ENCODE measurements at regions not wholly inside any gene's neighbourhood (a gene's known extent, or its start where the extent isn't known, plus 50 kb on each side); places are given as distances from the start of the nearest gene placed in this dataset.

DNA sequence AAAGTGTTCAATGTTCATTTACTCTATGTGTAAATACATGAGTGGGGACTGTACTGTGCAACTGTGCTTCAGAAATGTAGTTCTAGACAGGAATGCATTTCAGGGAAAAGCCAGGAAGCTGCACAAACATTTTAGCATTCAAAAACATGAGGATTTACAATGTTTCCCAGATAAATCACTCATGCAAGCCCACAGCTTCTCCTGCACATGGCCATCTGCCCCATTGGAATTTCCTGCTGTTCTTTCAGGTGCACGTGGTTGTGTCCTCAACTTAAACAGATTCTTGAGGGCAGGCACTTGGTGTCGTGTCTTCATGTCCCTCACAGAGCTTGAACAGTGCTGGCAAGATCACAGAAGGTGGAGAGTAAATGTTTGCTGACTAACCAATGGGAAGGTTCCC lies 101.5 kb downstream of the UNC5CL start:
- H3K4me1 ChIP-seq (ENCODE audit: control insufficient read depth, insufficient read depth, low read length): peaks cover 7% of the 10 kb centered on the region; the same call in 1 of the 2 replicates
- H3K9ac ChIP-seq (ENCODE audit: low read depth, low read length): no peak overlapping the region
- no peaks in the 10 kb centered on the region for H3K36me3 ChIP-seq (ENCODE audit: control insufficient read depth, insufficient read depth, low read length)
- no peaks in the 10 kb centered on the region for H3K9me3 ChIP-seq (ENCODE audit: control insufficient read depth, insufficient read depth, low read length)
- H3K27me3 ChIP-seq (ENCODE audit: control insufficient read depth, insufficient read depth, low read length): no peaks in the 10 kb centered on the region
- no peak overlapping the region for H3K4me3 ChIP-seq (ENCODE audit: low read depth, low read length)
- no peak overlapping the region for H3K27ac ChIP-seq (ENCODE audit: low read depth, low read length)

DNA sequence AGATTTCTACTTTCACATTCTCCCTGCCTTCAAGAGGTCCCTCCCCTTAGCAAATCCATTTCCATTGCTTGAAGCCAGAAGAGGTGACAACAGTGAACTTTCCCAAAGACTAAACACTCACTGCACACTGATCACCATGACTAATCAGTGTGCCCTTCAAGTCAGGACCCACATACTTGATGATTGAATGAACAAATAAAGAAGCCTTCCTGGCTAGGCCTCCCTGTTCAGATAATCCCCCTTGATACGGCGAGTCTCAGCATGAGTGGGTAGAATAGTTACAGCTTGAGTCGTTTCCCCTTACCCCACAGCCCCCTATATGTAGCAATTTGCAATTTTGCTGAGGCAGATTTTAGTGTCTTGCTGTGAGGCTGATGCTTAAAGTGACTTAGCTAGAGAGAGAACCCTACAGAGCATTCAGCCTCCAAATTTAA lies 102.2 kb downstream of the UNC5CL start:
- H3K36me3 ChIP-seq (ENCODE audit: control insufficient read depth, insufficient read depth, low read length): no peaks in the 10 kb centered on the region

DNA sequence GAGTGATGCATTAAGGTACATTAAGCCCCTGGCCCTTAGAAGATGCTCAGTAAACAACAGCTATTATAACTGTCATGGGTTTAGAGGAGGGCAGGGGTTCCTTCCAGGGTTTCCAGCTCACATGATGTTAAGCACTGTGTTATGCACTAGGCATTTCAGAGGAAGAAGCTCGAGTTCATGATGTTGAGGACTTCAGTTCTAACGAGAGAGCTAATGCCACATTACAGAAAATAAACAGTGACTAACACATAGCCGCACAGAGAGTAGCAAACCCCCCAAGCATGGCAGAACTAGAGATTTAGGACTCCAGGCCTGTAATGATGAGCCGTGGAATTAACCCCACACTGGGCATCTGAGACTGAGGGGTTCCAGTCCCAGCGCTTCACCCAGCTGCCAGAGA lies 105.2 kb downstream of the UNC5CL start:
- Histone ChIP-seq H3K9me3 (ENCODE audit: control insufficient read depth, insufficient read depth, low read length) (no peaks in the 10 kb centered on the region), H3K4me3 (ENCODE audit: low read depth, low read length) (no peak overlapping the region), H3K27ac (ENCODE audit: low read depth, low read length) (no peak overlapping the region), H3K27me3 (ENCODE audit: control insufficient read depth, insufficient read depth, low read length) (no peaks in the 10 kb centered on the region), H3K36me3 (ENCODE audit: control insufficient read depth, insufficient read depth, low read length) (no peaks in the 10 kb centered on the region), H3K4me1 (ENCODE audit: control insufficient read depth, insufficient read depth, low read length) (peaks cover 7% of the 10 kb centered on the region; the same call in 1 of the 2 replicates), H3K9ac (ENCODE audit: low read depth, low read length) (no peak overlapping the region)

More for the DNA sequence above, 102.2 kb downstream of the UNC5CL start:
- Histone ChIP-seq H3K9ac (ENCODE audit: low read depth, low read length) (no peak overlapping the region), H3K9me3 (ENCODE audit: control insufficient read depth, insufficient read depth, low read length) (no peaks in the 10 kb centered on the region), H3K4me1 (ENCODE audit: control insufficient read depth, insufficient read depth, low read length) (peaks cover 7% of the 10 kb centered on the region; the same call in 1 of the 2 replicates), H3K4me3 (ENCODE audit: low read depth, low read length) (no peak overlapping the region), H3K27me3 (ENCODE audit: control insufficient read depth, insufficient read depth, low read length) (no peaks in the 10 kb centered on the region), H3K27ac (ENCODE audit: low read depth, low read length) (no peak overlapping the region)

DNA sequence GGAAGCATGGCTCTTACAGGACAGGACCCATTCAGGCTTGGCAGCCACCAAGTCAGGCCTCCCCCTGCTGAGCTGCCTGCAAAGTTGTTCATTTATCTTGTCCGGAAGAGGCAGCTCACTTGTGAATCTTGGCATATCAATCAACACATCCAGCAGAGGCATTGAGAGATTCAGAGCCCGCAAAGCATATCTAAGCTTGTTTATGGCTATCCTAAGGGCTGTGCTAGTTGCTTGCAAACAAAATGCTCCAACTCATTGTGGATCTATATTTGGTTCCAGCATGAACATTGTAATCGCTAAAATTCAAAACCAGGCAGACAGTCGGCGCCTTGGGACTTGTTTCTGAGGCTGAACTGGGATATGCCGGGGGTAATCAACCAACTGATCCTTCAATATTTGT lies 106.1 kb downstream of the UNC5CL start:
- H3K27ac ChIP-seq (ENCODE audit: low read depth, low read length): no peak overlapping the region
- no peak overlapping the region for H3K9ac ChIP-seq (ENCODE audit: low read depth, low read length)
- H3K9me3 ChIP-seq (ENCODE audit: control insufficient read depth, insufficient read depth, low read length): no peaks in the 10 kb centered on the region
- H3K4me1 ChIP-seq (ENCODE audit: control insufficient read depth, insufficient read depth, low read length): peaks cover 7% of the 10 kb centered on the region; the same call in 1 of the 2 replicates
- H3K36me3 ChIP-seq (ENCODE audit: control insufficient read depth, insufficient read depth, low read length): no peaks in the 10 kb centered on the region
- H3K27me3 ChIP-seq (ENCODE audit: control insufficient read depth, insufficient read depth, low read length): no peaks in the 10 kb centered on the region
- H3K4me3 ChIP-seq (ENCODE audit: low read depth, low read length): no peak overlapping the region

DNA sequence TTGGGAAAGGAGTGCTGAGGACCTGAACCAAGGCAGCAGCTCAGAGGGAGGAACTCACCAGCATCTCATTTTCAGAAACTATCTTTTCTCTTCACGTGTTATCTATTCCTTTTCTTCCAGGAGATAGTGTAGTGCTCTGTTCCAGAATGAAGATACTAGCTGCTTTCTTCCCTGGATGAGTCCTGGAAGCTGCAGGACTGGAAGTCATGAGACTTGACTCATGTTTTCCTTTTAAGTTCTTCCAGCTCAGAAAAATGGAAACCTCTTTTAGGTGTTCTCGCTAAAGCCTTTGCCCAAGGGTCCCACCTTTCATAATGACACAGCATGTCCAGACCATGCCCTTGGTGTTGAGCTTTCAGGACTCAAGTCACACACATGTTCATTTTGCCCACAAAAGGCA lies 106.7 kb downstream of the UNC5CL start:
- Histone ChIP-seq H3K27me3 (ENCODE audit: control insufficient read depth, insufficient read depth, low read length) (no peaks in the 10 kb centered on the region), H3K4me3 (ENCODE audit: low read depth, low read length) (no peak overlapping the region), H3K9me3 (ENCODE audit: control insufficient read depth, insufficient read depth, low read length) (no peaks in the 10 kb centered on the region), H3K4me1 (ENCODE audit: control insufficient read depth, insufficient read depth, low read length) (peaks cover 7% of the 10 kb centered on the region; the same call in 1 of the 2 replicates), H3K36me3 (ENCODE audit: control insufficient read depth, insufficient read depth, low read length) (no peaks in the 10 kb centered on the region), H3K9ac (ENCODE audit: low read depth, low read length) (no peak overlapping the region), H3K27ac (ENCODE audit: low read depth, low read length) (no peak overlapping the region)

GRCh38 chr6:40931931-40932330 lies 107.1 kb downstream of the UNC5CL start:
- Histone ChIP-seq H3K27ac (ENCODE audit: low read depth, low read length) (no peak overlapping the region), H3K36me3 (ENCODE audit: control insufficient read depth, insufficient read depth, low read length) (no peaks in the 10 kb centered on the region), H3K9ac (ENCODE audit: low read depth, low read length) (no peak overlapping the region), H3K27me3 (ENCODE audit: control insufficient read depth, insufficient read depth, low read length) (no peaks in the 10 kb centered on the region), H3K4me1 (ENCODE audit: control insufficient read depth, insufficient read depth, low read length) (peaks cover 3% of the 10 kb centered on the region; the same call in 1 of the 2 replicates), H3K9me3 (ENCODE audit: control insufficient read depth, insufficient read depth, low read length) (no peaks in the 10 kb centered on the region), H3K4me3 (ENCODE audit: low read depth, low read length) (no peak overlapping the region)

- H3K27me3 ChIP-seq (ENCODE audit: control insufficient read depth, insufficient read depth, low read length): no peaks in the 10 kb centered on the region
- no peaks in the 10 kb centered on the region for H3K9me3 ChIP-seq (ENCODE audit: control insufficient read depth, insufficient read depth, low read length)
- H3K9ac ChIP-seq (ENCODE audit: low read depth, low read length): no peak overlapping the region
- no peaks in the 10 kb centered on the region for H3K4me1 ChIP-seq (ENCODE audit: control insufficient read depth, insufficient read depth, low read length)
- H3K36me3 ChIP-seq (ENCODE audit: control insufficient read depth, insufficient read depth, low read length): no peaks in the 10 kb centered on the region
- H3K4me3 ChIP-seq (ENCODE audit: low read depth, low read length): no peak overlapping the region
- H3K27ac ChIP-seq (ENCODE audit: low read depth, low read length): no peak overlapping the region
These were observed 108.5 kb downstream of the UNC5CL start for GRCh38 chr6:40930555-40930954.

DNA sequence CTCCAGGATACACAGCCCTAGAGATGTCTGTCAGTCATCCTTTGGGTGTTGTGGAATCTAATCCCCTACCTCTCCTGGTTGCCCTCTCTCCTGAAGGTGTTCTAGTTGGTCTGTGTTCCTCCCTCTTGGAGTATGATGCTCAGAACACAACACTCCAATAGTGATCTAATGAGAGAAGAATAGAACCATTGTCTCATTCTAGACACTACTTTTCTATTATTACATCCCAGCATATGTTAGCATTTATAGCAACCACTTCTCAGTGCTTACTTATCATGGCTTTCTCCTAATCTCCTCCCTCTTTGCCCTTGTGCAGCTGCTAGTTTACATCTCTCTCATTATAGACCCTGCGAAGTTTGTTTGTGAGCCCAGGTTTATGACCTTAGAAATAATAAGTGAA lies 109.0 kb downstream of the UNC5CL start:
- H3K9ac ChIP-seq (ENCODE audit: low read depth, low read length): no peak overlapping the region
- H3K36me3 ChIP-seq (ENCODE audit: control insufficient read depth, insufficient read depth, low read length): no peaks in the 10 kb centered on the region
- no peak overlapping the region for H3K27ac ChIP-seq (ENCODE audit: low read depth, low read length)
- H3K4me3 ChIP-seq (ENCODE audit: low read depth, low read length): no peak overlapping the region
- H3K4me1 ChIP-seq (ENCODE audit: control insufficient read depth, insufficient read depth, low read length): no peaks in the 10 kb centered on the region
- H3K9me3 ChIP-seq (ENCODE audit: control insufficient read depth, insufficient read depth, low read length): no peaks in the 10 kb centered on the region
- H3K27me3 ChIP-seq (ENCODE audit: control insufficient read depth, insufficient read depth, low read length): no peaks in the 10 kb centered on the region

- Histone ChIP-seq H3K4me1 (ENCODE audit: control insufficient read depth, insufficient read depth, low read length) (no peaks in the 10 kb centered on the region), H3K36me3 (ENCODE audit: control insufficient read depth, insufficient read depth, low read length) (no peaks in the 10 kb centered on the region), H3K9ac (ENCODE audit: low read depth, low read length) (no peak overlapping the region), H3K4me3 (ENCODE audit: low read depth, low read length) (no peak overlapping the region), H3K27ac (ENCODE audit: low read depth, low read length) (no peak overlapping the region), H3K9me3 (ENCODE audit: control insufficient read depth, insufficient read depth, low read length) (no peaks in the 10 kb centered on the region), H3K27me3 (ENCODE audit: control insufficient read depth, insufficient read depth, low read length) (no peaks in the 10 kb centered on the region)
These were observed 109.8 kb downstream of the UNC5CL start for GRCh38 chr6:40929176-40929575.

DNA sequence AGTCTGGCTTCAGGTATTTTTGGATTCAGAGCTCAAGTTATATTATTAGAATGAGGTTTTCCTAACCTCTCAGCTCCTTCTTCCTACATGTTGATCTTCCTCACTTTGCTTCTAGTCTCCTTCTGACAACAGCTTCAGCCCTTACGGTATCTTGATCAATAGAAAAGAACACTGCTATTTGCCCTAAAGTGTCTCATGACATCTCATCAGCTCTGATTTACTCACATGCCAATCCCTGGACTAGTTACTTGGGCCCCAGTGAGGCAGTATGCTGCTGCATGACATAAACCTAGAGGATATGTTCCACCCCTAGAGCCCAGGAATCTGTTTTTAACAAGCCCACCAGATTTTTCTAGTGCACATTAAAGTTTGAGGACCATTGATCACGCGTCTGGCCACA lies 110.3 kb downstream of the UNC5CL start:
- no peaks in the 10 kb centered on the region for H3K9me3 ChIP-seq (ENCODE audit: control insufficient read depth, insufficient read depth, low read length)
- H3K27me3 ChIP-seq (ENCODE audit: control insufficient read depth, insufficient read depth, low read length): no peaks in the 10 kb centered on the region
- no peak overlapping the region for H3K27ac ChIP-seq (ENCODE audit: low read depth, low read length)
- no peak overlapping the region for H3K9ac ChIP-seq (ENCODE audit: low read depth, low read length)
- H3K4me3 ChIP-seq (ENCODE audit: low read depth, low read length): no peak overlapping the region
- no peaks in the 10 kb centered on the region for H3K36me3 ChIP-seq (ENCODE audit: control insufficient read depth, insufficient read depth, low read length)
- no peaks in the 10 kb centered on the region for H3K4me1 ChIP-seq (ENCODE audit: control insufficient read depth, insufficient read depth, low read length)

GRCh38 chr6:40928307-40928706 lies 110.7 kb downstream of the UNC5CL start:
- Histone ChIP-seq H3K4me3 (ENCODE audit: low read depth, low read length) (no peak overlapping the region), H3K4me1 (ENCODE audit: control insufficient read depth, insufficient read depth, low read length) (no peaks in the 10 kb centered on the region), H3K27me3 (ENCODE audit: control insufficient read depth, insufficient read depth, low read length) (no peaks in the 10 kb centered on the region), H3K27ac (ENCODE audit: low read depth, low read length) (no peak overlapping the region), H3K9me3 (ENCODE audit: control insufficient read depth, insufficient read depth, low read length) (no peaks in the 10 kb centered on the region), H3K36me3 (ENCODE audit: control insufficient read depth, insufficient read depth, low read length) (no peaks in the 10 kb centered on the region), H3K9ac (ENCODE audit: low read depth, low read length) (no peak overlapping the region)

- no peaks in the 10 kb centered on the region for H3K4me1 ChIP-seq (ENCODE audit: control insufficient read depth, insufficient read depth, low read length)
- H3K4me3 ChIP-seq (ENCODE audit: low read depth, low read length): no peak overlapping the region
- H3K9ac ChIP-seq (ENCODE audit: low read depth, low read length): no peak overlapping the region
- no peaks in the 10 kb centered on the region for H3K36me3 ChIP-seq (ENCODE audit: control insufficient read depth, insufficient read depth, low read length)
- H3K9me3 ChIP-seq (ENCODE audit: control insufficient read depth, insufficient read depth, low read length): no peaks in the 10 kb centered on the region
- no peaks in the 10 kb centered on the region for H3K27me3 ChIP-seq (ENCODE audit: control insufficient read depth, insufficient read depth, low read length)
- no peak overlapping the region for H3K27ac ChIP-seq (ENCODE audit: low read depth, low read length)
These were observed 113.7 kb downstream of the UNC5CL start for GRCh38 chr6:40925341-40925740.
